ENCODE measurements at regions not wholly inside any gene's neighbourhood (a gene's known extent, or its start where the extent isn't known, plus 50 kb on each side); places are given as distances from the start of the nearest gene placed in this dataset.
A peak's percentile ranks its signal among the peaks of the same experiment; 100 is the strongest.

- DNase-seq (ENCODE audit: insufficient read length, low spot score) (no peak), FAIRE-seq (no peak)
- TF ChIP-seq POLR2A (IDR thresholded peaks at IDR 0.05; ENCODE audit: low read depth, low read length) = no peak
Measured at GRCh38 chr10:105798328-105798889, 1157.3 kb downstream of the SORCS3 start.

- DNase-seq (ENCODE audit: insufficient read length, low spot score) (peak; percentile 7), FAIRE-seq (no peak)
- no peak for TF ChIP-seq POLR2A (IDR thresholded peaks at IDR 0.05; ENCODE audit: low read depth, low read length)
Measured at GRCh38 chr10:105797234-105797890, 1156.3 kb downstream of the SORCS3 start.

DNA sequence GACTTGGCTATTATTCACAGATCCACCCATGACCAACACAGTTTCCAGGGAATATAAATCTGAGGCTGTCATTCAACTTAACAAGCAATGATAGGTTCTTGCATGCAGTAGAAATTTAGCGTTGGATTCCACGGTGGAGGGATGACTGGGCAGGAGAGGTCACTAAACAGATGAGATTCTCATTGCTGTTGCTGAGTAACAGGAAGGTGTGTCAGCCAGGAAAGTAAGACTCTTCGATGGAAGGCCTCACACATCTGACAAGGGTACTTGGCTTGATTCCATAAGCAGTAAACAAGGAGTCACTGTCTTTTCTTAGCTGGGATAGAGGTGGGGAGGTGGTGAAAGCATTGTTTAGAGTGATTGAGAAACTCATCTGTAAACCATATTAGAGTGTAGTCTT, 1152.0 kb downstream of the SORCS3 start:
- FAIRE-seq (no peak), DNase-seq (ENCODE audit: insufficient read length, low spot score) (no peak)
- no peak for TF ChIP-seq POLR2A (IDR thresholded peaks at IDR 0.05; ENCODE audit: low read depth, low read length)

GRCh38 chr10:105785721-105786120, 1144.6 kb downstream of the SORCS3 start:
- no peak for FAIRE-seq
- no peak for TF ChIP-seq POLR2A (IDR thresholded peaks at IDR 0.05; ENCODE audit: low read depth, low read length)

GRCh38 chr10:105783936-105784483, 1142.9 kb downstream of the SORCS3 start:
- no peak for DNase-seq (ENCODE audit: insufficient read length, low spot score)

More at GRCh38 chr10:105785721-105786120, 1144.6 kb downstream of the SORCS3 start:
- no peak for DNase-seq (ENCODE audit: insufficient read length, low spot score)

GRCh38 chr10:105774881-105775280, 1133.8 kb downstream of the SORCS3 start:
- no peak for FAIRE-seq

More at GRCh38 chr10:105783936-105784483, 1142.9 kb downstream of the SORCS3 start:
- FAIRE-seq = no peak
- TF ChIP-seq POLR2A (IDR thresholded peaks at IDR 0.05; ENCODE audit: low read depth, low read length) = no peak

DNA sequence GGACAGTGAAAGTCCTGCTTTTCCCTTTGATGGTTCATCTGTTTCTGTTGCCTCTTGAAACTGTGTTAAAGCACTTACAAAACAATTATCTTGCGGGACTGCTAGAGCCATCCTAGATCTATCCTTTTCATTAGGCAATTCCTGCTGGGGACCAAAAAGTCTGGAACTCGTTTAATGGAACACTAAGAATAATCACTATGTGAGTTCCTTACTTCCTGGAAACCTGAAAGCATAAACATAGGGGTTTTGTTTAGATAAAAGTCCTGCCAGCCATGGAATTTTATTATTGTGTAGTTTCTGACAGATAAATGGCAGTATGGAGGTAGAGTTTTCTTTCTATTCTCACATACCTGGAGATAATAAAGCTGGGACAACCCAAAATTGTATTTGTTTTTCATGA, 1133.3 kb downstream of the SORCS3 start:
- TF ChIP-seq POLR2A (IDR thresholded peaks at IDR 0.05; ENCODE audit: low read depth, low read length) = no peak
- DNase-seq (ENCODE audit: insufficient read length, low spot score) = no peak
- no peak for FAIRE-seq

More at GRCh38 chr10:105774881-105775280, 1133.8 kb downstream of the SORCS3 start:
- no peak for DNase-seq (ENCODE audit: insufficient read length, low spot score)
- TF ChIP-seq POLR2A (IDR thresholded peaks at IDR 0.05; ENCODE audit: low read depth, low read length) = no peak

DNA sequence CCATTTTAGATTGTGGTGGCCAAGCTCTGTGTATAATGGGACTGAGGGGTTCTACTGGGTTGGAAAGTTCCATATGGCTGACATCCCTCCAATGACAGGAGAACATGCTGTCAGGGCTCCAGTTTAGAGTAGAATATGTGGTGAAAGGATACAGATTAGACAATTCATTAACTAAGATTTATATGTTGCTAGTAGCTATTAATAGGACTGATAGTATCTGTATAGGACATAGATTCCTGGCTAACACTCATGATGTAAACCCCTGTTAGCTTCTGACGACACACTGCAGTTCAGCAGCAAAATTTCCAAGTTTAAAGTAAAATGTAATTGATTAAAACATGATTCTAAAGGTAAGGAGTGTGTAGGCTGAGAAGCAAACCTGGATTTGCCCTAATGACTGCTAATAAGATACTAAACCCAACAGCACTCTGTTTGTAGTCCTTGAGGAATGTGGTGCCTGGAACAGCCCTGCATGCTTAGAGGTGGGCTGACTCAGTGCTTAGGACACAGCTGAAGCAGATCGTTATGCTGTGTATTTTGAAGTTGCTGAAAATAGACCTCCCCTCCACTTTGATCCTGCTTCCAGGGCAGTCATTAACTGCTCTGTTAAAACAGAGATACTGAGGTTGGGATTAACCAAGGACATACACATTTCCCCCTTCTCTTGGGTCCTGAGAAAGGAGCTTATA, 1129.6 kb downstream of the SORCS3 start:
- TF ChIP-seq POLR2A (IDR thresholded peaks at IDR 0.05; ENCODE audit: low read depth, low read length) = no peak
- FAIRE-seq (no peak), DNase-seq (ENCODE audit: insufficient read length, low spot score) (no peak)

DNA sequence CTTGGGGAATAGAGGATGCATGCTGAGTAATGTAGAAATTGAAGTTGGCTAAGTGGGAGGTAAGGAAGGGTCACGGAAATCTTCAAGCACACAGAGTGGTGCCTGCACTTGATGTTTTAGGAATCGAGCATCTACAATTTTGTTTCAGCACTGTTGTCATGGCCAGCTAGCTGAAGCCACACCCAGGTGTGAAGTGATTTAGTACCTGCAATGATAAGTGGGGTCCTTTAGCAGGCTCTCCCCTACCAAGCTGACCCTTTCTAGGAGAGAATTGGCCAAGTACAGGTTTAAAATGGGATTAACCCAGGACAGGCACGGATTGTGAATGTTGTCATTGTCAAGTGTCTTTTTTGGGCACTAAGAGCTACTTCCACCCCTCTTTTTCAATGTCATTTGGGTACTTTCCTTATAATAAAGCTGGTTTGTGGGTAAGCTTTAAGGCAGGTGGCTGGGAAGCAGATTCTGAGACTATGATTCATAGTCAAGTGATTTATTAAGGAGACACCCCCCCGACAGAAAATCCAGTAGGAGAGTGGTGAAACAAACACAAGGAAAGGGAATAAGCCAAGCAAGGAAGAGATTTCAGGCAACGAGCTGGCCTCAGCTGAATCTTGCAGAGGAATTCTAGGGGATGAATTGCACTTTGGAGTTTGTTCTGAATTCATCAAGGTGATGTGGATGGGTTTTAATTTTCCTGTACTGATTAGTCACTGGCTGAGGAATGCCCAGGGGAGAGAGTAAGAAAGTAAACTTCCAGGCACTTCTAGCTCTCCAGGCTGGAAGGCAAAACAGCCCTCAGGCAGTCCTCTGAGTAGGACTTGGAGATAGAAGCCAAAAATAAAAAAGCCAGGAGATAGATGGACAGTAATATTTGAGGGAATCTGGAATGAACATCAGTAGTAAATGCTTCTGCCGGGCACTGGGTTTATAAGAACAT, 1128.4 kb downstream of the SORCS3 start:
- FAIRE-seq = no peak

DNA sequence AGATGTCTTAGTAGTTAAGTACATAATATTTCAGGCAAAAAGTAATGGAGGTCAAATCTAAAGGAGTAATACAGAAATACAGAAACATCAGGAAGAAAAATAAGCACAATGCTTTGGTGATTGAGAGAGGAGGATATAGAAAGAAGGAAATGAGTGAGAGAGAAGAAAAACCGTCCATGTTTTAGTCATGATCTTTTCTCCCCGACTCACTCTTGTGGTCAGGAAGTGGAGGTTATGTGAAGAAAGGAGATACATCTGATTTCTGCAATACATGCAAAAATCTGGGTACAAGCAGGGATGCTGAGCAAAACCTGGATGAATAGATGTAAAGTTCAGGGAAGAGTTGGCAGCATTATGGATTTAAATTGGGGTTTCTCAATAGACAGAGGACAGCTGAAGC, 1122.5 kb downstream of the SORCS3 start:
- no peak for TF ChIP-seq POLR2A (IDR thresholded peaks at IDR 0.05; ENCODE audit: low read depth, low read length)
- DNase-seq (ENCODE audit: insufficient read length, low spot score) (no peak), FAIRE-seq (no peak)

More for the DNA sequence above, 1128.4 kb downstream of the SORCS3 start:
- DNase-seq (ENCODE audit: insufficient read length, low spot score) = no peak
- no peak for TF ChIP-seq POLR2A (IDR thresholded peaks at IDR 0.05; ENCODE audit: low read depth, low read length)

DNA sequence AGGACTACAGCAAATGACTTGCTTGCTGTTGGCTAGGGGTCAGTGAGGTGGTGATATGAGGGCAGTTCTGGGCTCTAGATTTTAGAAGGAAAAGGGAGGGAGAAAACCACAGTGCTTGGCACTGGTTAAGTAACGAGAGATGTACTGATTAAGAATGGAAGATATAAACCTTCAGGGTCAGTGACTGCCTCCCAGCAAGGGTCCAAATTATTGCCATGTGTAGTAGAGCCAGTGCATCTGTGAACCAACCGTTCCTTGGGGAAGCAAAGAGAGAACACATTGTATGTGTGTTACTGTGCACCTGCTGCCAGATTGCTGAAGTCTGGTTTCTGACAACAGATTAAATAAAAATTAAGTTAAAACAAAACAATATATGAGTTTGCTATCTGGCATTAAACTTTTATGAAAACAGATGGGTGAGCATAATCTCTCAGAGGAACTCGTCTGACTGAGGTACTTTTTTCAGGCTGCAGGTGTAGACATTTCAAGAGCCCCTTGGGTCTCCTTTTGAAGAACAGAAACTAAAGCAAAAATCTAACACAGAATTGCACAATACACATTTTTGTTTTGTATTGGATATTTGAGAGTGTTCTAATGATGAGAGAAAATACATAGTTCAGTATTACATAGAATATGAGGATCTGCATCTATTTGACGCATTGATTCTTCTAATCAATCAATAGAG, 1120.6 kb downstream of the SORCS3 start:
- no peak for TF ChIP-seq POLR2A (IDR thresholded peaks at IDR 0.05; ENCODE audit: low read depth, low read length)
- DNase-seq (ENCODE audit: insufficient read length, low spot score) (no peak), FAIRE-seq (no peak)

DNA sequence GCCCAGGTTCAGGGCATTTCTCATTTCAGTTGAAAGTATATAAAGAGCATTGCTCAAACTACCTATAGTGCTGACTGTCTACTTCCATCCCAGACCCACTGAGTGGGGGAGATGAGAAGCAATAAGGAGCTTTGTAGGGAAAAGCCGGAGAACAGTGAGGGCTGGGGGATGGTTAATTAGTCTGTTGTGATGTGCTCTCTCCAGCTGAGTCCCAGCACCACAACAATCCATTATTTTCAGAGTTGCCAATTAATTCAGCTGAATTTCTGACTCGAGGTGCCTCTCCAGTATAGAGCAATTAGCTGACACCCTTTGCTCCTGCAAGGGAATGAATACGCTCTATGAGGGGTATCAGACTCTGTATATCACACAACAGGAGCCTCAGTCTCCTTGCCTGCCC, 1118.6 kb downstream of the SORCS3 start:
- TF ChIP-seq POLR2A (IDR thresholded peaks at IDR 0.05; ENCODE audit: low read depth, low read length) = no peak
- no peak for DNase-seq (ENCODE audit: insufficient read length, low spot score)
- no peak for FAIRE-seq

Data from H54 (cell line).